HG03159 (cell line): ENCODE measurements at regions not wholly inside any gene's neighbourhood (a gene's known extent, or its start where the extent isn't known, plus 50 kb on each side); places are given as distances from the start of the nearest gene placed in this dataset.

Source experiments
- ATAC-seq: cut with Tn5 transposase; IDR thresholded peaks from one replicate; pipeline ENCODE4 v1.9.1; 2021; ENCODE audit warnings: mild to moderate bottlenecking, moderate library complexity; ENCODE audit not compliant: unreplicated experiment

GRCh38 chr13:26456650-26457049 is 100.8 kb upstream of the WASF3 start:
- no peak for ATAC-seq

- ATAC-seq: no peak
Observed at GRCh38 chr13:26457212-26457611, 100.3 kb upstream of the WASF3 start.

- no peak for ATAC-seq
Observed at GRCh38 chr13:26458196-26458749, 99.2 kb upstream of the WASF3 start.

- ATAC-seq: no peak
Observed at GRCh38 chr13:26459276-26460131, 98.0 kb upstream of the WASF3 start.

- ATAC-seq: no peak
Observed at GRCh38 chr13:26460648-26461047, 96.8 kb upstream of the WASF3 start.

GRCh38 chr13:26463296-26463695 is 94.2 kb upstream of the WASF3 start:
- no peak for ATAC-seq

- ATAC-seq: no peak
Observed at GRCh38 chr13:26463848-26464247, 93.6 kb upstream of the WASF3 start.

GRCh38 chr13:26465514-26465913 is 92.0 kb upstream of the WASF3 start:
- ATAC-seq: no peak

- ATAC-seq: no peak
Observed at GRCh38 chr13:26465954-26466353, 91.5 kb upstream of the WASF3 start.

- no peak for ATAC-seq
Observed at GRCh38 chr13:26468265-26468801, 89.2 kb upstream of the WASF3 start.

- ATAC-seq: no peak
Observed at GRCh38 chr13:26469602-26470001, 87.9 kb upstream of the WASF3 start.

- ATAC-seq: no peak
Observed at GRCh38 chr13:26471807-26472206, 85.7 kb upstream of the WASF3 start.

GRCh38 chr13:26473571-26474230 is 83.8 kb upstream of the WASF3 start:
- ATAC-seq: no peak

GRCh38 chr13:26474286-26474685 is 83.2 kb upstream of the WASF3 start:
- no peak for ATAC-seq

GRCh38 chr13:26475176-26476110 is 82.0 kb upstream of the WASF3 start:
- no peak for ATAC-seq

GRCh38 chr13:26476111-26476781 is 81.2 kb upstream of the WASF3 start:
- no peak for ATAC-seq

- no peak for ATAC-seq
Observed at GRCh38 chr13:26476782-26477142, 80.7 kb upstream of the WASF3 start.

- ATAC-seq: no peak
Observed at GRCh38 chr13:26477681-26478080, 79.8 kb upstream of the WASF3 start.

- no peak for ATAC-seq
Observed at GRCh38 chr13:26480246-26480855, 77.1 kb upstream of the WASF3 start.
